ENCODE measurements at regions not wholly inside any gene's neighbourhood (a gene's known extent, or its start where the extent isn't known, plus 50 kb on each side); places are given as distances from the start of the nearest gene placed in this dataset.

GRCh38 chr16:86074651-86075487, 175.9 kb downstream of the IRF8 start:
- DNase-seq (ENCODE audit: low read depth, low spot score) (no peak), ATAC-seq (no peak)
- no peak overlapping the region for H3K9ac ChIP-seq (ENCODE audit: low read length)
- no peaks in the 10 kb centered on the region for H3K9me3 ChIP-seq (ENCODE audit: control insufficient read depth in 1 of 2, insufficient read depth in 1 of 2, low read depth in 1 of 2, low read length in 2 of 2)
- H3K4me3 ChIP-seq (replicated peaks in 1 of 2; ENCODE audit: low read depth in 1 of 2, low read length in 2 of 2): no peak overlapping the region
- no peak overlapping the region for H3K4me2 ChIP-seq (ENCODE audit: low read length)
- ChIA-PET CTCF (interaction anchor here (1.8 to 3.2 kb wide), 2 partner anchors 178 to 443 kb away, joined by 6 to 15 read pairs; no protein-coding TSS in a partner anchor), POLR2A (no interaction called here), RAD21 (ENCODE audit: low non-redundant PET in 1 of 2, low total read pairs in 2 of 2, uncharacterized antibody in 2 of 2, unreplicated experiment in 2 of 2) (no interaction called here)
- no peak overlapping the region for H3K27ac ChIP-seq (ENCODE audit: low read depth, low read length)
- peaks cover 6% of the 10 kb centered on the region; the same call in 1 of the 2 replicates for H3K27me3 ChIP-seq (ENCODE audit: insufficient read depth, low read length)
- H4K20me1 ChIP-seq (ENCODE audit: insufficient read depth): no peaks in the 10 kb centered on the region
- H3K9me2 ChIP-seq (ENCODE audit: insufficient read depth): no peaks in the 10 kb centered on the region
- H2AFZ ChIP-seq (ENCODE audit: low read depth, low read length, poor library complexity, severe bottlenecking): no peak overlapping the region
- peaks cover 0 to 4% of the 10 kb centered on the region in 2 experiments; a peak in 1 of 4 replicates for H3K4me1 ChIP-seq (ENCODE audit: control insufficient read depth in 1 of 2, insufficient read depth in 2 of 2, low read length in 2 of 2)
- H3K36me3 ChIP-seq (ENCODE audit: control insufficient read depth in 1 of 2, insufficient read depth in 2 of 2, low read length in 2 of 2): no peaks in the 10 kb centered on the region
- no peak for TF ChIP-seq REST (IDR thresholded peaks at IDR 0.05; ENCODE audit: low read depth)
- no peak for TF ChIP-seq EZH2phosphoT487 (IDR thresholded peaks at IDR 0.05; ENCODE audit: borderline replicate concordance)
- TF ChIP-seq CBX3 (IDR thresholded peaks at IDR 0.05; ENCODE audit: low read depth): no peak
- no peak for TF ChIP-seq POLR2AphosphoS5 (IDR thresholded peaks at IDR 0.05; ENCODE audit: low read depth, low read length)
- no peak for TF ChIP-seq ZNF274 (IDR thresholded peaks at IDR 0.05; ENCODE audit: low read depth, low read length)
- TF ChIP-seq YY1 (IDR thresholded peaks at IDR 0.05; ENCODE audit: extremely low read depth, insufficient replicate concordance, low read depth, low read length): no peak
- no peak for TF ChIP-seq EZH2 (IDR thresholded peaks at IDR 0.05)
- TF ChIP-seq SRF (IDR thresholded peaks at IDR 0.05; ENCODE audit: low read depth): no peak
- no peak for TF ChIP-seq SP1 (IDR thresholded peaks at IDR 0.05; ENCODE audit: low read depth)
- no peak for TF ChIP-seq MAX (IDR thresholded peaks at IDR 0.05)
- TF ChIP-seq TCF7L2 (IDR thresholded peaks at IDR 0.05; ENCODE audit: borderline replicate concordance, extremely low read depth, insufficient read depth, insufficient read length): no peak
- TF ChIP-seq ELF1 (IDR thresholded peaks at IDR 0.05; ENCODE audit: borderline replicate concordance, low read depth): no peak
- no peak for TF ChIP-seq JUND (IDR thresholded peaks at IDR 0.05)
- no peak for TF ChIP-seq EGR1 (IDR thresholded peaks at IDR 0.05; ENCODE audit: low read depth)
- no peak for TF ChIP-seq CTCF (IDR thresholded peaks at IDR 0.05 in 2 of 3, conservative IDR thresholded peaks at IDR 0.05 in 1 of 3; ENCODE audit: borderline replicate concordance in 1 of 3, insufficient read depth in 1 of 3, low read depth in 2 of 3, low read length in 2 of 3)
- TF ChIP-seq POLR2A (IDR thresholded peaks at IDR 0.05; ENCODE audit: borderline replicate concordance, extremely low read depth, insufficient read depth, insufficient read length): no peak
- no peak for TF ChIP-seq FOSL1 (IDR thresholded peaks at IDR 0.05; ENCODE audit: low read depth)
- TF ChIP-seq ZFX (IDR thresholded peaks at IDR 0.05): no peak
- no peak for TF ChIP-seq ZBTB33 (IDR thresholded peaks at IDR 0.05; ENCODE audit: extremely low read depth, insufficient replicate concordance, low read length)
- TF ChIP-seq CEBPB (IDR thresholded peaks at IDR 0.05; ENCODE audit: low read depth): no peak
- intact Hi-C loops (cut with micrococcal nuclease): loop anchor here (5.0 kb wide), 1 partner anchor 267 kb away; no protein-coding TSS in a partner anchor
- no peaks in the 10 kb centered on the region for H3K79me2 ChIP-seq (ENCODE audit: insufficient read depth, low read length)
- no TSS peak for BruUV-seq (replicated peaks)
